ENCODE measurements at regions not wholly inside any gene's neighbourhood (a gene's known extent, or its start where the extent isn't known, plus 50 kb on each side); places are given as distances from the start of the nearest gene placed in this dataset.

DNA sequence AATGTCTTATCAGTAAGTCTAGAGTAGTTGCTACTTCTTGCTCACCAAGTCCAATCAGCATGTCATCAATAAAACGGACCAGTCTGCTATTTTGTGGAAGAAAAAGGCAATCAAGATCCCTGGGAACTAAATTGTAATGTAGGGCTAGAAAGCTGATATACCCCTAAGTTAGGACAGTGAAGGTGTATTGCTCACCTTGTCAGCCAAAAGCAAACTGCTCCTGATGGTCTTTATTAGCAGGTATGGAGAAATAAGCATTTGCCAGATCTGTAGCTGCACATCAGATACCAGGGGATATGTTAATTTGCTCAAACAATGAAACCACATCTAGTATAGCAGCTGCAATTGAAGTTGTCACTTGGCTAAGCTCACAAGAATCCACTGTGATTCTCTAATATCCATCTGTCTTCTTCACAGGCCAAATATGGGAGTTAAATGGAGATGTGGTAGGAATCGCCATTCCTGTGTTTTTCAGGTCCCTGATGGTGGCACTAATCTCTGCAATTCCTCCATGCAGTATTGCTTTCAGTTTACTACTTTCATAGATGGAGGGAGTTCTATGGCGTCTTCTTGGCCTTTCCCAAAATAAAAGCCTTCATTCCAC, 75.0 kb downstream of the TMEM237 start:
- TF ChIP-seq, protein P1, sequence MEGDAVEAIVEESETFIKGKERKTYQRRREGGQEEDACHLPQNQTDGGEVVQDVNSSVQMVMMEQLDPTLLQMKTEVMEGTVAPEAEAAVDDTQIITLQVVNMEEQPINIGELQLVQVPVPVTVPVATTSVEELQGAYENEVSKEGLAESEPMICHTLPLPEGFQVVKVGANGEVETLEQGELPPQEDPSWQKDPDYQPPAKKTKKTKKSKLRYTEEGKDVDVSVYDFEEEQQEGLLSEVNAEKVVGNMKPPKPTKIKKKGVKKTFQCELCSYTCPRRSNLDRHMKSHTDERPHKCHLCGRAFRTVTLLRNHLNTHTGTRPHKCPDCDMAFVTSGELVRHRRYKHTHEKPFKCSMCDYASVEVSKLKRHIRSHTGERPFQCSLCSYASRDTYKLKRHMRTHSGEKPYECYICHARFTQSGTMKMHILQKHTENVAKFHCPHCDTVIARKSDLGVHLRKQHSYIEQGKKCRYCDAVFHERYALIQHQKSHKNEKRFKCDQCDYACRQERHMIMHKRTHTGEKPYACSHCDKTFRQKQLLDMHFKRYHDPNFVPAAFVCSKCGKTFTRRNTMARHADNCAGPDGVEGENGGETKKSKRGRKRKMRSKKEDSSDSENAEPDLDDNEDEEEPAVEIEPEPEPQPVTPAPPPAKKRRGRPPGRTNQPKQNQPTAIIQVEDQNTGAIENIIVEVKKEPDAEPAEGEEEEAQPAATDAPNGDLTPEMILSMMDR (conservative IDR thresholded peaks at IDR 0.05; ENCODE audit: low read length): no peak
- TF ChIP-seq EZH2phosphoT487 (IDR thresholded peaks at IDR 0.05; ENCODE audit: borderline replicate concordance, low read depth, low read length): no peak
